ENCODE measurements at regions not wholly inside any gene's neighbourhood (a gene's known extent, or its start where the extent isn't known, plus 50 kb on each side); places are given as distances from the start of the nearest gene placed in this dataset.

GRCh38 chr12:67073336-67073735 lies 195.8 kb upstream of the CAND1 start:
- Mint-ChIP-seq H3K4me3 (ENCODE audit: low read depth, unreplicated experiment) (no peak overlapping the region), H3K36me3 (ENCODE audit: insufficient read depth, unreplicated experiment) (peaks cover 22% of the 10 kb centered on the region), H3K9me3 (ENCODE audit: low read depth, unreplicated experiment) (no peaks in the 10 kb centered on the region), H3K27me3 (ENCODE audit: unreplicated experiment) (no peaks in the 10 kb centered on the region), H3K4me1 (ENCODE audit: low read depth, unreplicated experiment) (peaks cover 16% of the 10 kb centered on the region), H3K27ac (ENCODE audit: unreplicated experiment) (no peak overlapping the region)
- TF ChIP-seq, protein P1, sequence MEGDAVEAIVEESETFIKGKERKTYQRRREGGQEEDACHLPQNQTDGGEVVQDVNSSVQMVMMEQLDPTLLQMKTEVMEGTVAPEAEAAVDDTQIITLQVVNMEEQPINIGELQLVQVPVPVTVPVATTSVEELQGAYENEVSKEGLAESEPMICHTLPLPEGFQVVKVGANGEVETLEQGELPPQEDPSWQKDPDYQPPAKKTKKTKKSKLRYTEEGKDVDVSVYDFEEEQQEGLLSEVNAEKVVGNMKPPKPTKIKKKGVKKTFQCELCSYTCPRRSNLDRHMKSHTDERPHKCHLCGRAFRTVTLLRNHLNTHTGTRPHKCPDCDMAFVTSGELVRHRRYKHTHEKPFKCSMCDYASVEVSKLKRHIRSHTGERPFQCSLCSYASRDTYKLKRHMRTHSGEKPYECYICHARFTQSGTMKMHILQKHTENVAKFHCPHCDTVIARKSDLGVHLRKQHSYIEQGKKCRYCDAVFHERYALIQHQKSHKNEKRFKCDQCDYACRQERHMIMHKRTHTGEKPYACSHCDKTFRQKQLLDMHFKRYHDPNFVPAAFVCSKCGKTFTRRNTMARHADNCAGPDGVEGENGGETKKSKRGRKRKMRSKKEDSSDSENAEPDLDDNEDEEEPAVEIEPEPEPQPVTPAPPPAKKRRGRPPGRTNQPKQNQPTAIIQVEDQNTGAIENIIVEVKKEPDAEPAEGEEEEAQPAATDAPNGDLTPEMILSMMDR (IDR thresholded peaks at IDR 0.05; ENCODE audit: unreplicated experiment), result no peak
- intact Hi-C loops (cut with micrococcal nuclease; ENCODE audit: unreplicated experiment), result loop anchor here (10.0 kb wide), 1 partner anchor 151 kb away; no protein-coding TSS in a partner anchor
- CTCF ChIA-PET, result no interaction called here
- no peak for DNase-seq
- no TSS peak for BruUV-seq (replicated peaks)

DNA sequence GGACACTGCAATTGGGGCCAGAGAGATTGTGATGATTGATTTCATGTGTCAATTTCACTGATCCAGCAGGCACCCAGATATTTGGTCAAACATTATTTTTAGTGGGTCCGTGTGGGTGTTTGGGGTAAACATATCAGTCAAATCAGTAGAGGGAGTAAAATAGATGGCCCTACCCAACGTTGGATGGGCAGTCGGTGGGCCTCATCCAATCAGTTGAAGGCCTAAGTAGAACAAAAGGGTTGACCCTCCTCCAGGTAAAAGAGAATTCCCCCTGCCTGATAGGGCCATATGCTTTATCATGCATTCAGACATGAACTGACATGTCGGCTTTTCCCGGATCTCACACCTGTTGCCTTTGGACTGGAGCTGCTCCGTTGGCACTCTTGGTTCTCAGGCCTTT lies 195.1 kb upstream of the CAND1 start:
- BruUV-seq (replicated peaks), result no TSS peak
- Mint-ChIP-seq H3K4me1 (ENCODE audit: low read depth, unreplicated experiment) (peaks cover 18% of the 10 kb centered on the region), H3K4me3 (ENCODE audit: low read depth, unreplicated experiment) (no peak overlapping the region), H3K36me3 (ENCODE audit: insufficient read depth, unreplicated experiment) (peaks cover 15% of the 10 kb centered on the region), H3K27ac (ENCODE audit: unreplicated experiment) (no peak overlapping the region), H3K27me3 (ENCODE audit: unreplicated experiment) (no peaks in the 10 kb centered on the region), H3K9me3 (ENCODE audit: low read depth, unreplicated experiment) (no peaks in the 10 kb centered on the region)
- TF ChIP-seq, protein P1 (IDR thresholded peaks at IDR 0.05; ENCODE audit: unreplicated experiment), result no peak
- no peak for DNase-seq
- CTCF ChIA-PET, result interaction anchor here (0.9 kb wide), 1 partner anchor 27 kb away, joined by 3 read pairs; no protein-coding TSS in a partner anchor
- intact Hi-C loops (cut with micrococcal nuclease; ENCODE audit: unreplicated experiment), result loop anchor here (10.0 kb wide), 1 partner anchor 151 kb away; no protein-coding TSS in a partner anchor

- CTCF ChIA-PET, result no interaction called here
- intact Hi-C loops (cut with micrococcal nuclease; ENCODE audit: unreplicated experiment), result loop anchor here (10.0 kb wide), 1 partner anchor 147 kb away; no protein-coding TSS in a partner anchor
- no peaks in the 10 kb centered on the region for H3K27me3 Mint-ChIP-seq (ENCODE audit: unreplicated experiment)
- no peak for DNase-seq
- BruUV-seq (replicated peaks), result no TSS peak
- TF ChIP-seq, protein P1 (IDR thresholded peaks at IDR 0.05; ENCODE audit: unreplicated experiment), result no peak
- peaks cover 31% of the 10 kb centered on the region for H3K4me1 Mint-ChIP-seq (ENCODE audit: low read depth, unreplicated experiment)
- no peak overlapping the region for H3K4me3 Mint-ChIP-seq (ENCODE audit: low read depth, unreplicated experiment)
- no peaks in the 10 kb centered on the region for H3K9me3 Mint-ChIP-seq (ENCODE audit: low read depth, unreplicated experiment)
- no peak overlapping the region for H3K27ac Mint-ChIP-seq (ENCODE audit: unreplicated experiment)
- no peaks in the 10 kb centered on the region for H3K36me3 Mint-ChIP-seq (ENCODE audit: insufficient read depth, unreplicated experiment)
Observed at GRCh38 chr12:67077617-67078016, 191.5 kb upstream of the CAND1 start.

GRCh38 chr12:67078957-67079356 lies 190.2 kb upstream of the CAND1 start:
- Mint-ChIP-seq H3K27ac (ENCODE audit: unreplicated experiment) (no peak overlapping the region), H3K4me1 (ENCODE audit: low read depth, unreplicated experiment) (peaks cover 31% of the 10 kb centered on the region), H3K9me3 (ENCODE audit: low read depth, unreplicated experiment) (no peaks in the 10 kb centered on the region), H3K36me3 (ENCODE audit: insufficient read depth, unreplicated experiment) (no peaks in the 10 kb centered on the region), H3K27me3 (ENCODE audit: unreplicated experiment) (no peaks in the 10 kb centered on the region), H3K4me3 (ENCODE audit: low read depth, unreplicated experiment) (no peak overlapping the region)
- no TSS peak for BruUV-seq (replicated peaks)
- no peak for DNase-seq
- CTCF ChIA-PET, result no interaction called here
- intact Hi-C loops (cut with micrococcal nuclease; ENCODE audit: unreplicated experiment), result loop anchor here (10.0 kb wide), 1 partner anchor 146 kb away; no protein-coding TSS in a partner anchor
- TF ChIP-seq, protein P1 (IDR thresholded peaks at IDR 0.05; ENCODE audit: unreplicated experiment), result no peak

Data from Calu3 (cell line).